ENCODE measurements at regions not wholly inside any gene's neighbourhood (a gene's known extent, or its start where the extent isn't known, plus 50 kb on each side); places are given as distances from the start of the nearest gene placed in this dataset.

DNA sequence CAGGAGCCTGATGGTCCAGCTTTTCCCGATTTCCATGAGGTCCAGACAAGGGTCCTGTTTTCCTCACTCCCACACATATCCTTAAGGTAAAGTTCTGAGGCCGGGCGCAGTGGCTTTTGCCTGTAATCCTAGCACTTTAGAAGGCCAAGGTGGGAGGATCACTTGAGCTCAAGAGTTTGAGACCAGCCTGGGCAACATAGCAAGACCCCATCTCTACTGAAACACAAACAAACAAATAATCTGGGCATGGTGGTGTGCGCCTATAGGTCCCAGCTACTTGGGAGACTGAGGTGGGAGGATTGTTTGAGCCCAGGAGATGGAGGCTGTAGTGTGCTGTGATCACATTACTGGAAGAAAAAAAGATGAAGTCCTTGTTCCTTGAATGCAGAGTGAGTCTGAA is 53.2 kb upstream of the IYD start:
- DNase-seq (ENCODE audit: low spot score), result no peak
- TF ChIP-seq, protein P1, sequence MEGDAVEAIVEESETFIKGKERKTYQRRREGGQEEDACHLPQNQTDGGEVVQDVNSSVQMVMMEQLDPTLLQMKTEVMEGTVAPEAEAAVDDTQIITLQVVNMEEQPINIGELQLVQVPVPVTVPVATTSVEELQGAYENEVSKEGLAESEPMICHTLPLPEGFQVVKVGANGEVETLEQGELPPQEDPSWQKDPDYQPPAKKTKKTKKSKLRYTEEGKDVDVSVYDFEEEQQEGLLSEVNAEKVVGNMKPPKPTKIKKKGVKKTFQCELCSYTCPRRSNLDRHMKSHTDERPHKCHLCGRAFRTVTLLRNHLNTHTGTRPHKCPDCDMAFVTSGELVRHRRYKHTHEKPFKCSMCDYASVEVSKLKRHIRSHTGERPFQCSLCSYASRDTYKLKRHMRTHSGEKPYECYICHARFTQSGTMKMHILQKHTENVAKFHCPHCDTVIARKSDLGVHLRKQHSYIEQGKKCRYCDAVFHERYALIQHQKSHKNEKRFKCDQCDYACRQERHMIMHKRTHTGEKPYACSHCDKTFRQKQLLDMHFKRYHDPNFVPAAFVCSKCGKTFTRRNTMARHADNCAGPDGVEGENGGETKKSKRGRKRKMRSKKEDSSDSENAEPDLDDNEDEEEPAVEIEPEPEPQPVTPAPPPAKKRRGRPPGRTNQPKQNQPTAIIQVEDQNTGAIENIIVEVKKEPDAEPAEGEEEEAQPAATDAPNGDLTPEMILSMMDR (IDR thresholded peaks at IDR 0.05; ENCODE audit: extremely low read depth, missing control alignments), result no peak

DNA sequence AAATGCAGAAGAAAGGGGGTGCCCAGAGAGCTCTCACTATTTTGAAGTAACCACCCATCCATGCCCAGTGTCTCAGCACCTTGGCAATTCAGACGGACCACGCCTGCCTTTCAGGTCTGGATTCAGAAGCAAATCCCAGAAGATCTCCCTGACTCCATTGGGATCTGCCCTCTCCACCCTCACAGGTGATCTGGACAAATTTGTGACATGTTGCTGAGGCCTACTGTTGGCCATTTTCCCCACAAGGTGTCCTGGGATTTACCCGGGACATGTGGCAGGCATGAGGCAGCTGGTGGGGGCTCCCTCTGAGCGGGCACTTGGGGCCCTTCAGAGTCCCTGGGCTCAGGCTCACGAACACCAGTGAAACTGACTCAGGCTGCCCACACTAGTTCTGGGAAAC is 51.9 kb upstream of the IYD start:
- TF ChIP-seq, protein P1 (IDR thresholded peaks at IDR 0.05; ENCODE audit: extremely low read depth, missing control alignments), result no peak
- no peak for DNase-seq (ENCODE audit: low spot score)

Measured in GM20000 (cell line).